ENCODE measurements at regions not wholly inside any gene's neighbourhood (a gene's known extent, or its start where the extent isn't known, plus 50 kb on each side); places are given as distances from the start of the nearest gene placed in this dataset.
"Not testable (repeated sequence)": the region's sequence is repeated elsewhere in the genome, so short reads cannot be mapped to it uniquely, and the experiment has no call there.

GRCh38 chr11:25529572-25529971, 802.4 kb upstream of the ANO3 start:
- no peak for FAIRE-seq
- no peak for DNase-seq (ENCODE audit: insufficient read length)
- TF ChIP-seq POLR2A (IDR thresholded peaks at IDR 0.05; ENCODE audit: low read depth, low read length) (no peak), POLR2AphosphoS5 (IDR thresholded peaks at IDR 0.05; ENCODE audit: low read depth, low read length) (no peak), TAF1 (IDR thresholded peaks at IDR 0.05; ENCODE audit: borderline replicate concordance, low read depth, low read length) (no peak)

- TF ChIP-seq POLR2A (IDR thresholded peaks at IDR 0.05; ENCODE audit: low read depth, low read length), result no peak
- no peak for TF ChIP-seq TAF1 (IDR thresholded peaks at IDR 0.05; ENCODE audit: borderline replicate concordance, low read depth, low read length)
- no peak for TF ChIP-seq POLR2AphosphoS5 (IDR thresholded peaks at IDR 0.05; ENCODE audit: low read depth, low read length)
- DNase-seq (ENCODE audit: insufficient read length) (no peak), FAIRE-seq (no peak)
Observed at GRCh38 chr11:25535467-25536272, 796.3 kb upstream of the ANO3 start.

- FAIRE-seq (peak; percentile 74), DNase-seq (ENCODE audit: insufficient read length) (no peak)
- TF ChIP-seq POLR2AphosphoS5 (IDR thresholded peaks at IDR 0.05; ENCODE audit: low read depth, low read length), result no peak
- no peak for TF ChIP-seq POLR2A (IDR thresholded peaks at IDR 0.05; ENCODE audit: low read depth, low read length)
- TF ChIP-seq TAF1 (IDR thresholded peaks at IDR 0.05; ENCODE audit: borderline replicate concordance, low read depth, low read length), result no peak
Observed at GRCh38 chr11:25536289-25536688, 795.6 kb upstream of the ANO3 start.

GRCh38 chr11:25537393-25537792, 794.5 kb upstream of the ANO3 start:
- DNase-seq (ENCODE audit: insufficient read length), result no peak
- no peak for TF ChIP-seq POLR2A (IDR thresholded peaks at IDR 0.05; ENCODE audit: low read depth, low read length)
- no peak for TF ChIP-seq TAF1 (IDR thresholded peaks at IDR 0.05; ENCODE audit: borderline replicate concordance, low read depth, low read length)
- TF ChIP-seq POLR2AphosphoS5 (IDR thresholded peaks at IDR 0.05; ENCODE audit: low read depth, low read length), result no peak
- FAIRE-seq, result no peak

- no peak for TF ChIP-seq POLR2A (IDR thresholded peaks at IDR 0.05; ENCODE audit: low read depth, low read length)
- TF ChIP-seq TAF1 (IDR thresholded peaks at IDR 0.05; ENCODE audit: borderline replicate concordance, low read depth, low read length), result no peak
- TF ChIP-seq POLR2AphosphoS5 (IDR thresholded peaks at IDR 0.05; ENCODE audit: low read depth, low read length), result no peak
- DNase-seq (ENCODE audit: insufficient read length) (no peak), FAIRE-seq (no peak)
Observed at GRCh38 chr11:25547292-25547691, 784.6 kb upstream of the ANO3 start.

- FAIRE-seq (no peak), DNase-seq (ENCODE audit: insufficient read length) (no peak)
- TF ChIP-seq TAF1 (IDR thresholded peaks at IDR 0.05; ENCODE audit: borderline replicate concordance, low read depth, low read length) (no peak), POLR2A (IDR thresholded peaks at IDR 0.05; ENCODE audit: low read depth, low read length) (no peak), POLR2AphosphoS5 (IDR thresholded peaks at IDR 0.05; ENCODE audit: low read depth, low read length) (no peak)
Observed at GRCh38 chr11:25562417-25562816, 769.5 kb upstream of the ANO3 start.

GRCh38 chr11:25565846-25566245, 766.1 kb upstream of the ANO3 start:
- DNase-seq (ENCODE audit: insufficient read length), result no peak
- no peak for FAIRE-seq
- TF ChIP-seq TAF1 (IDR thresholded peaks at IDR 0.05; ENCODE audit: borderline replicate concordance, low read depth, low read length), result no peak

- no peak for DNase-seq (ENCODE audit: insufficient read length)
- TF ChIP-seq POLR2AphosphoS5 (IDR thresholded peaks at IDR 0.05; ENCODE audit: low read depth, low read length), result no peak
- TF ChIP-seq POLR2A (IDR thresholded peaks at IDR 0.05; ENCODE audit: low read depth, low read length), result no peak
- TF ChIP-seq TAF1 (IDR thresholded peaks at IDR 0.05; ENCODE audit: borderline replicate concordance, low read depth, low read length), result no peak
Observed at GRCh38 chr11:25566298-25567200, 765.4 kb upstream of the ANO3 start.

GRCh38 chr11:25576320-25576719, 755.6 kb upstream of the ANO3 start:
- TF ChIP-seq TAF1 (IDR thresholded peaks at IDR 0.05; ENCODE audit: borderline replicate concordance, low read depth, low read length), result no peak
- TF ChIP-seq POLR2AphosphoS5 (IDR thresholded peaks at IDR 0.05; ENCODE audit: low read depth, low read length), result no peak
- no peak for TF ChIP-seq POLR2A (IDR thresholded peaks at IDR 0.05; ENCODE audit: low read depth, low read length)
- DNase-seq (ENCODE audit: insufficient read length) (no peak), FAIRE-seq (no peak)

More at GRCh38 chr11:25566298-25567200, 765.4 kb upstream of the ANO3 start:
- FAIRE-seq, result no peak

- not testable (repeated sequence) for FAIRE-seq
Observed at GRCh38 chr11:25579554-25579953, 752.4 kb upstream of the ANO3 start.

GRCh38 chr11:25583596-25583995, 748.3 kb upstream of the ANO3 start:
- no peak for DNase-seq (ENCODE audit: insufficient read length)
- no peak for FAIRE-seq
- TF ChIP-seq TAF1 (IDR thresholded peaks at IDR 0.05; ENCODE audit: borderline replicate concordance, low read depth, low read length) (no peak), POLR2A (IDR thresholded peaks at IDR 0.05; ENCODE audit: low read depth, low read length) (no peak), POLR2AphosphoS5 (IDR thresholded peaks at IDR 0.05; ENCODE audit: low read depth, low read length) (no peak)

More at GRCh38 chr11:25579554-25579953, 752.4 kb upstream of the ANO3 start:
- DNase-seq (ENCODE audit: insufficient read length), result not testable (repeated sequence)

GRCh38 chr11:25587496-25587895, 744.4 kb upstream of the ANO3 start:
- FAIRE-seq, result no peak
- DNase-seq (ENCODE audit: insufficient read length), result no peak
- no peak for TF ChIP-seq POLR2AphosphoS5 (IDR thresholded peaks at IDR 0.05; ENCODE audit: low read depth, low read length)
- no peak for TF ChIP-seq TAF1 (IDR thresholded peaks at IDR 0.05; ENCODE audit: borderline replicate concordance, low read depth, low read length)
- TF ChIP-seq POLR2A (IDR thresholded peaks at IDR 0.05; ENCODE audit: low read depth, low read length), result no peak
